ENCODE measurements at regions not wholly inside any gene's neighbourhood (a gene's known extent, or its start where the extent isn't known, plus 50 kb on each side); places are given as distances from the start of the nearest gene placed in this dataset.

- DNase-seq (ENCODE audit: low read depth), result no peak
Measured at GRCh38 chr16:5903153-5903552, 805.6 kb upstream of the EEF2KMT start.

- DNase-seq (ENCODE audit: low read depth), result no peak
Measured at GRCh38 chr16:5900046-5900445, 802.5 kb upstream of the EEF2KMT start.

DNA sequence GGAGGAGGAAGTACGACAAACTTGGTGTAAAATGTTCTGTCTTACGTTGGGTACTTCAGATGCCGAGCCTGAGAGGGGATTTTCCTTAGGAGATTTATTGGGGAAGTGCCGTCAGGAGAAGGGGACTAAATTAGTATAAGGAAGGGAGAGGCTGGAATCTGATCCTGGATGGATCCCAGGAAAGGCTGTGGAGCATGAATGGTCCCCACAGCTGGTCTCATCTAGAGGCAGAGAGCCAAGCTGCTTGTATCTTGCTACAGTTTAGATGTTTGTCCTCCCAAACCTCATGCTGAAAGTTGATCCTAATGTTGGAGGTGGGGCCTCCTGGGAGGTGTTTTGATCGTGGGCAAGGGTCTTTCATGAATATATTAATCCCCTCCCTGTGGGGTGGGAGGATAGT, 798.4 kb upstream of the EEF2KMT start:
- no peak for DNase-seq (ENCODE audit: low read depth)

DNA sequence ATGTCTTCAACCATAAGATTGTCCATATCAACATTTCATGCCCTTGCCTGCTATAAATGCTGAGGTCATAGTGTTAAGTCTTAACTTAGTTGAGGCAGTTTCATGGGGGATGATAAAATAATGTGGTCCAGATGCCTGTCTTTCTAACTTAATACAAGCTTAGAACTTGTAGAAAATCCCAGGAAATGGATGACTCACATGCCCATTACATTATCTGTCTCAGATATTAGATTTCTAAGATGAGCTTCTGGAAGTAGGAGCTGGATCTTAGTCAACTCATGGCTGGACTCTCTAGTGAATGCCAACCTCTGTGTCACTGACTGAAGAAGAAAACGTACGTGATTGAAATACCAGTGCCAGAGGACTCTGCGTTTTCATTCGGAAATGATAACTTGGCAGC, 797.5 kb upstream of the EEF2KMT start:
- DNase-seq (ENCODE audit: low read depth), result no peak

GRCh38 chr16:5891296-5891695, 793.7 kb upstream of the EEF2KMT start:
- DNase-seq (ENCODE audit: low read depth), result no peak

DNA sequence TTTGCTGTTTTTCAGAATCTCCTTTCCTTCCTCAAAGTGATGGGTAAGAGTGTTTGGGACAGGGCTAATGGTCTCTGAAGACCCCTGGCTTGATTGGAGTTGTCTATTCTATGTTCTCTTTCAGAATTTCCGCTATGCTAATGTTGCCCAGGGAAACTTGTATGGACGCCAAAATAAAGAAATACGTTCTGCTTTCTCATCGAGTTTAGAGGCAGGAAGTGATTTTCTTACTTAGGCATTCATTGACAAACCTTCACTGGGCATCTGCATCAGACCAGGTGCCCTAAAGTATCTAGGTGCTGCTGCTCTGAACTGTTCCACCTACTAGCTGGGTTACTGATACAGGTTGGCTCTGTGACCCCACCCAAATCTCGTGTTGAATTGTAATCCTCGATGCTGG, 787.9 kb upstream of the EEF2KMT start:
- no peak for DNase-seq (ENCODE audit: low read depth)

DNA sequence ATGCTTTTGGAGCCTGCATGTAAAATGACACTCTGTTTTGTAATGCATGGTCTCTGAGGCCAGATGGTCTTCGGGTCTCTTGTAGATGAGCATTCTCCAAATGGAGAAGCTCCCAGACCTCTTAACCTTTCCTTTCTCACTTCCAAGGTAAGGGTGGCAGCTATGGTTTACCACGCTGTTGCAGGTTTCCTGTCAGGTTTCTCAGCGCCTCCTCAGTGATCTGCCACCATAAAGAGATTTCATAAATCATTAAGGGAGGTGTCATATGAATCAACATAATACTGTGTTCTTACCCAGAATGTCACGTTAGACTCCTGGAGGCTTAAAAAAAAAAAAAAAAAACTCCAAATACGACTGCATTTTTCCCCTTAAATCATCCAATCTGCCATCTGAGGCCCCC, 787.4 kb upstream of the EEF2KMT start:
- DNase-seq (ENCODE audit: low read depth), result no peak

DNA sequence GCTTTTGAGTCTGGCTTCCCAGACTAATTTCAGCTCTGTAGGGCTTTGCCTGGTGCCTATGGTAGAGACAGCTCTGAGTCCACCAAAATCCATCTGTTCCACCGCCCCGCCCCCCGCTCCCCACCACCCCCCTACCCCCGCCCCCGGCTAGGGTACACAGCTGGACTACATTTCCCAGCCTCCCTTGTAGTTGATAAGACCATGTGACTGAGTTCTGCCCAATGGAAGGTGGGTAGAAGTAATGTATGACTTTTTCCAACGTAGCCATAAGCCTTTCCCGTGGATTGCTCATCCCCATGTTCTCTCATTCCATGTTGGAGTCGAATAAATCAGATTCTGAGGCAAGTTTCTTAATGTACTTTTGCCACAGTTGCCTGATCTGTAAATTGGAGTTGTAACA, 786.7 kb upstream of the EEF2KMT start:
- DNase-seq (ENCODE audit: low read depth), result no peak

DNA sequence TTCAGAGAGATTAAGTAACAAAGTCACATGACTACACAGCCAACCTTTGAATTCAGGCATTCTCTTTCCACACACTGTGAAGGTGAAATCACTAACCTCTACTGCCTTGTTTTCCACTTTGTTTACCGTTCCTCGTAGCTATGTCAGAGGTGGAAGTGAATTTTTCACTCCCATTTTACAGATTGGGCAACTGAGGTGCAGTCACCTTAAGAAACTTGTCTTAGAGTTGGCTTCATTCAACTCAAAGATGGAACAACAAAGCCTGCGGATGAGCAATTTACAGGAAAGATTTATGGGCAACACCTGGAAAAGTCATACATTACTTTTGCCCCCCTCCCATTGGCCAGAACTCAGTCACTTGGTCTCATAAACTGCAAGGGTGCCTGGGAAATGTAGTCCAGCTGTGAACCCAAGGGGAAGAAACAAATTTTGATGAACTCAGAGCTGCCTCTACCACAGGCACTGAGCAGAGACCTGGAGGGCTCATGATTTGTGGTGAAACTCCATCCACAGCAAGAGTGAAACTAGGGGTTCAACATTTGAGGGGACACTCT, 784.6 kb upstream of the EEF2KMT start:
- no peak for DNase-seq (ENCODE audit: low read depth)

DNA sequence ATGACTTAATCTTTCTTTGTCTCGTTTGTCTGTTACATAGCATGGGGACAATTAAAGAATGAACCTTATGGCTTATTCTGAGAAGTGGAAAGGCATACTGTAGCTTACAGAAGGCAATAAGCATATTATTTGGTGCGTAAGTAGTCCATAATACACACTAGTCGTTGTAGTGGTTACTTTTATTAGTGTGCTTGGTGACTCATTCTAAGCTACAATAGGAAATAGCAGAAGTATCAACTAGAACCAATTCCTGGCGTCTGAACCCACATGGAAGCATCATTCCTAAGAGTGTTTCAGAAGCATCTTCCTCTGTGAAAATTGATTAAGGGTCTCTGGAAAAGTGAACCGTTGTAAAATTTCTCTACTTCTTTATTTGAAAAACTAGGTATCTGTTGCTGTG, 777.8 kb upstream of the EEF2KMT start:
- DNase-seq (ENCODE audit: low read depth), result no peak

GRCh38 chr16:5874899-5875298, 777.3 kb upstream of the EEF2KMT start:
- no peak for DNase-seq (ENCODE audit: low read depth)

DNA sequence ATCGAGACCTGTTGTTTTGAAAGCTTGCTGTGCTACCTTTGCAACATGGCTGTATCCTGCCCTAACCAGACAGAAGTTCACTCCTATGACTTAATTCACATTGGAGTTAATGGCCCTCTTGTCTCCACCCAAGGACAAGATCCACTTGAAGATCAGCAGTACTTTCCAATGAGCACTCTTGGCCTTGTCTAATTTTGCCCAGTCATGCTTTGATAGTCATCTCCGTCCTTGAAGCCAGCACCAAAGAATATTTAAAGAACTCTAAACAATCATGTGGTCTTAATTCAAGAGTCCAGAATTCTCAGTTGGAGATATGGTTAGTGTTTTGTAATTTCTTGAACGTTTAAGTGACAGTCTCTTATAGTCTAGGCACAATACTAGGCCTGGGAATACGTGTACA, 775.6 kb upstream of the EEF2KMT start:
- no peak for DNase-seq (ENCODE audit: low read depth)

DNA sequence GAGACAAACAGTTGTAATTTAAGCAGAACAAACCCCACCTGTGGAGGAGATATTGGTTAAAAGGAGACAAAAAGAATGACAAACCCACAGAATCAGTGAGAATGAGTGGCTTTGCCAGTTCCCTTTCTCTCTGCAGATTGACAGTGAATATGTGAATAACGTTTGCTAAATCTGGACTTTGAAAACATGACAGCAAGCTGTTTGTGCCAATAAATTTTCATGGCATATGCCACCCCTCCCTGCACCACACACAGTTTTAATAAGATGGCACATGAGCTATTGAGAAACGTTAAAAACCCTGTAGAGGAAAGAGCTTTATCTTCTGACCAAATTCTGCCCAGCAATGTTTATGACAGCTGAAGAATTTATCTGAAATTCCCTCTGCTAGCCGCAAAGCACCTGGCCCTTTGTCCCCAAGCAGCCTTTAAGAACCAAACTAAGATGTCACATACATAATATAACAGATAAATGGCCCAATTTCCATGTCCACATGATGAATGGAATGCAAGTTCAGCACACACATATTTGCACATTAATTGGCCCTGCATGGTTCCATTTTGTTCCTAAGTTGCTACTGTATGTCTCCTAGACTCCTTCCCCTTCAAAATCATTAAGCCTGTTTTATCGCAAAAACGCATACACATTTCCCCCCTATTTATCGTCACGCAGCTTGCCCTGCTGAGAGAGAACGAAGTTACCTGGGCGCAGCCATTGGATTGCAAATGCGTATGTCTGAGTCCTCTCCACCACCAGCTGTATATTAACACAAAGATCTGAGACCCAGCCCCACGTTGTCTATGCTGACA, 773.5 kb upstream of the EEF2KMT start:
- DNase-seq (ENCODE audit: low read depth), result no peak

DNA sequence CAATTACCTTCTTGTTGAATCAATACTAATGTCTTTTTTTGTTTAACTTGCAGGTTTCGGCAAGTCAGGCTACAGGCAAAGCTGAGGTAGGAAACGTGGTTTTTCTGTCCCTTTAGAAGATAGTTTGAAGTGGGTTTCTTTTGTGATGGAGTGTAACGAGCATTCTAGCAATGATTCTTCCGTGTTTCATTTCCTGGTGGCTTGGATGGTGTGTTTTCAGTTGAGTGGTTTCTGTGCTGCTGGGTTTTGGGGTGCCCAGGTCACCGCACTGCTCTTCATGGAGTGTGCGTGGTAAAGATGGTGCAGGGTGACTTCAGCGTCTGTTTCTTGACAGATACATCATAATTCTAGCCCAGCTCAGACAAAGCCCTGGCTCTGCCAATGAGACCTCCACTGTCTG, 769.7 kb upstream of the EEF2KMT start:
- no peak for DNase-seq (ENCODE audit: low read depth)

DNA sequence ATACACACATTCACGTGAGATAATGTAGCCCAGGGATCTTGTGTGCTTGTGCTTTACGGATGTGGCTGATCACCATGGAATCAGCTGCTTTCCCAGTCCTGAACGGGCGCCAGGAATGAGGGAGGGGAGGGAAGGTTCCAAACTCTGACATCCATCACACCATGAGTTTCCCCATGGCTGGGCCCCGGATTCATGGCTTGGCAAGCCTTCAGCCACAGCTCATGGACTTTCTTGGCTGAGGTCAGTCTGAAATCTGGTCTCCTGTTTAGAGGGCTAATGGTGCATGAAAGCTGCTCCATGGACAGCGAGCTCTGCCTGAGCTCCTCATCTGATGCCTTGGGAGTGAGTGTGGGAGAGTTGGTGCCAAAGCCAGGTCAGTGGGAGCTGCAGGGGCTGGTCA, 767.6 kb upstream of the EEF2KMT start:
- no peak for DNase-seq (ENCODE audit: low read depth)

- no peak for DNase-seq (ENCODE audit: low read depth)
Measured at GRCh38 chr16:5863071-5863606, 765.5 kb upstream of the EEF2KMT start.

GRCh38 chr16:5862103-5862840, 764.7 kb upstream of the EEF2KMT start:
- DNase-seq (ENCODE audit: low read depth), result no peak

DNA sequence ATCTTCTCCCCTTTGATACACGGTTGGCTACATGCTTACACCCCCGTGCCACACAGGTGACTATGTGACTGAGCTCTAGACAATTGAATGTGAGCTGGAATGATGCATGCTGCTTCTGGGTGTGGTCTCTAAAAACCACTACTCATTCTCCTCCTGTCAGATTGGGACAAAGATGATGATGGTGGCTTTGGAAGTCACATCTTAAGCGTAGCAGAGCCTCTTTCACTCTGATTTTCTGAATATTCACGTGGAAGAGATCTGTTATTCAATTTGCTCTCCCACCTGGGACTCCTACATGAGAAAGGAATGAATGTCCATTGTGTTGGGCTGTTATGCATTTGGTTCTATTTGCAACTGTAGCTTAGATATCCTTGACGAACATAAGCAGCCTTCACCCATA, 763.6 kb upstream of the EEF2KMT start:
- no peak for DNase-seq (ENCODE audit: low read depth)

- no peak for DNase-seq (ENCODE audit: low read depth)
Measured at GRCh38 chr16:5858180-5858579, 760.6 kb upstream of the EEF2KMT start.

GRCh38 chr16:5854027-5854426, 756.4 kb upstream of the EEF2KMT start:
- DNase-seq (ENCODE audit: low read depth), result no peak

DNA sequence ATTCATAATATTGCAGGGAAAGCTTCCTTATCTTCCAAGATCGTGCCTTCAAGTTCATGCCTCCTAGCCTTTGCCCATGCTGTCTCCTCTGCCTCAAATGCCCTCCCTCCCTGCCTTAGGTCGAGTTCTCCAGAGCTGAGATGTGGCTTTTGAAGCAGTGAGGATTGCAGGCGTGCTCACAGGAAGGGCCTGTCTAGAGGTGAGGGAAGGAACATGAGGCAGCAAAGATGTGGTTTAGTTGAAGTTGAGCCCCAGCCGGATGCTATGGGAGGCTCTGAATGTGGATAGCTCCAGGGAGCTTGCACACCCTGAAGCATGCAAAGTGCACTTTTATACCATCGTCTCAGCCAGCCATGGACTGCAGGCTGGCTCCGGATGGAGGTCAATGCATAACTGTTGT, 754.6 kb upstream of the EEF2KMT start:
- no peak for DNase-seq (ENCODE audit: low read depth)

DNA sequence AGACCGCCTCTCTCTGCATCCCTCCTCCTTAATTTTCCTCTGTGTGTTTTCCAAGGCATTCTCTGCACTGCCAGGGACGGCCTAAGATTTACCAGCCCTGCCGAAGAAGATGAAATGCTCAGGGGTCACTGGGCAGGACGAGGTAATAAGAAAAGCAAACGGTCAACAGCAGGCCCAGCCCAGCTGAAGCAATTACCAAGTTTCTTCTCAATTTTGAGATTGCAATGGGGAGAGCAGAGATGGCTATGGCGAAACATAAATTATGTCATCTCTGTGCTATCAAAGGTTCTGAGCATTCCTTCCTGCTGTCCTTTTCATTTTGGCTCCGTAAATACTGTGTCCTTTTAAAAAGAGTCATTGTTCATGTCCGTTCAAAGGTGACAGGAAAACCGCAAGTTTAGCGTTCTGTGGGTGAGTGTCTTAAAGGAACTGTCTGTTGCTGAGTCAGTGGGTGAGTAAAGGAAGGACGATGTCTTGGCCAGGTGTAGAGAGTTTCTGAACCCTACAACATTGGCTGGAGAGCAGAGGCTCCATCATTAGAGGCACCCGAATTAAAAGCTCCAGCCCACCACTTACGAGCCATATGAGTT, 753.9 kb upstream of the EEF2KMT start:
- no peak for DNase-seq (ENCODE audit: low read depth)

Measured in non-pigmented ciliary epithelial cell (primary cell).